ENCODE measurements at regions not wholly inside any gene's neighbourhood (a gene's known extent, or its start where the extent isn't known, plus 50 kb on each side); places are given as distances from the start of the nearest gene placed in this dataset.

DNA sequence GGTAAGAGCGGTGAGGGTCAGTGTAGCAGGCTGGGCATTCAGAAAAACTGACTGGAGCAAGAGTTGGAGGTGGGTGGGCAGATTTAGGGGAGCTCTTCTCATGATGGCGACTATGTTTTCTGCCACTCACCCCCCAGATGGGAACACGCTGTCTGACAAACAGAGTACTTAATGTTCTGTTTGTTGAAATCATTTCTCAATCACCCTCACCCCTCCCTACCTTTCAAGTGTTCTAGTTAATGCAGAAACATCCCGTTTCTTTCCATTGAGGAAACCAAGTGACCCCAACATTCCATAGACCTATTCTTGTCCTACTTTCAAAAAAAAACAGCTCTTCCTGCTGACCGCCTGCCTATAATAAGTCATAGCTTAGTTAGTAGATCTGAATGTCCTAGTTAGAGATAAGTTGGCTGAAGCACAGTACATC is 132.5 kb upstream of the NEDD9 start:
- no peak overlapping the region for H3K4me3 ChIP-seq (ENCODE audit: low read depth, low read length)
- no peak for TF ChIP-seq CTCF (IDR thresholded peaks at IDR 0.05; ENCODE audit: low read depth, low read length)
- no peaks in the 10 kb centered on the region for H3K9me3 ChIP-seq (ENCODE audit: severe bottlenecking)
- no peaks in the 10 kb centered on the region for H3K36me3 ChIP-seq
- no peak for DNase-seq
- no peak overlapping the region for H3K27ac ChIP-seq
- H3K27me3 ChIP-seq (ENCODE audit: insufficient read depth, low read depth, severe bottlenecking), result no peaks in the 10 kb centered on the region

GRCh38 chr6:11363881-11364576 is 131.6 kb upstream of the NEDD9 start:
- Histone ChIP-seq H3K9me3 (ENCODE audit: severe bottlenecking) (no peaks in the 10 kb centered on the region), H3K27me3 (ENCODE audit: insufficient read depth, low read depth, severe bottlenecking) (no peaks in the 10 kb centered on the region), H3K27ac (no peak overlapping the region), H3K36me3 (no peaks in the 10 kb centered on the region), H3K4me3 (ENCODE audit: low read depth, low read length) (no peak overlapping the region)
- TF ChIP-seq CTCF (IDR thresholded peaks at IDR 0.05; ENCODE audit: low read depth, low read length), result no peak
- no peak for DNase-seq

- H3K27me3 ChIP-seq (ENCODE audit: insufficient read depth, low read depth, severe bottlenecking), result no peaks in the 10 kb centered on the region
- no peaks in the 10 kb centered on the region for H3K36me3 ChIP-seq
- no peak overlapping the region for H3K27ac ChIP-seq
- no peak for DNase-seq
- no peaks in the 10 kb centered on the region for H3K9me3 ChIP-seq (ENCODE audit: severe bottlenecking)
- TF ChIP-seq CTCF (IDR thresholded peaks at IDR 0.05; ENCODE audit: low read depth, low read length), result no peak
- H3K4me3 ChIP-seq (ENCODE audit: low read depth, low read length), result no peak overlapping the region
These were observed 130.1 kb upstream of the NEDD9 start for GRCh38 chr6:11362564-11362963.

DNA sequence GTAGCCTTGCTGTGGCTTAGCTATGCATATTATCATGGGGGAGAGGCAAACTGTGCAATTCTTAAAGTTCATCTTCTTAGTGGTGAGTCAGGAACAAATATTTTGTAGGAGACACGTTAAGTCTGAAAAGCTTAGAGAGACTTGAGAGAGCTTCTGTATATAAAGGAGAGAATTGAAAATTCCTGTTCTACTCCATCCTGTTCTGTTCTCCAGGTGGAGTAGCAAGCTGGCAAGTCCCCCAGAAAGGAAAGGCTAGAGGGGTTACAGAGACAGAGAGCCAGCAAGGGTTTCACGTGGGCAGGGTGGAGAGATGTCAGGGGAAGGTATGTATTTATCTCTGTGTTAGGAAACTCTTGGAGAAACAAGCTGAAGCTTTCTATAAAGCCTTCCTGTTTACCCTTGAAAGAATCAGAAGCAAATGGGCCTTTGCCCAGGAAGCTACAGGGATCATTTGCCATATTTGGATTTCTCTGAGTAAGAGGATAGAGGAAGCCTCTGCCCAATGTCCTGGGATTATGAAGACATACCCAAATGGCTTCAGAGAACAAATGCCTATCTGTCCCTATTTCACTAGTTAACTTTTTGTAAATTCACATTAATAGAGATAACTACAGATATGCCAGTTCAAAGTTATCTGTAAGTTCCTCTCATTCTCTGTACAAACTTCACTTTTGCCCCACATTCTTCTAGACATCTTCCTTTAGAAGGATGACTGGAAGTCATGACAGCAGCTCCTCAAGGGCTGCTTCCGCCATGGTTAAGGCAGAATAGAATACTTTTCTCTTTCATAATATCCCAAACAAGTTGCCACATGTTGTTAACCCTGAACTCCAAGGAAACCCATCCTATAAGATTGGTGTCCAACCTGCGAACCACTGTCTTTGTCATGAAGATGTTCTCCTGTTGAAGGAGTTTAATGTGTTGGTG is 126.7 kb upstream of the NEDD9 start:
- Histone ChIP-seq H3K36me3 (no peaks in the 10 kb centered on the region), H3K9me3 (ENCODE audit: severe bottlenecking) (peaks cover 2% of the 10 kb centered on the region), H3K27me3 (ENCODE audit: insufficient read depth, low read depth, severe bottlenecking) (no peaks in the 10 kb centered on the region), H3K27ac (no peak overlapping the region), H3K4me3 (ENCODE audit: low read depth, low read length) (no peak overlapping the region)
- no peak for TF ChIP-seq CTCF (IDR thresholded peaks at IDR 0.05; ENCODE audit: low read depth, low read length)
- DNase-seq, result no peak

DNA sequence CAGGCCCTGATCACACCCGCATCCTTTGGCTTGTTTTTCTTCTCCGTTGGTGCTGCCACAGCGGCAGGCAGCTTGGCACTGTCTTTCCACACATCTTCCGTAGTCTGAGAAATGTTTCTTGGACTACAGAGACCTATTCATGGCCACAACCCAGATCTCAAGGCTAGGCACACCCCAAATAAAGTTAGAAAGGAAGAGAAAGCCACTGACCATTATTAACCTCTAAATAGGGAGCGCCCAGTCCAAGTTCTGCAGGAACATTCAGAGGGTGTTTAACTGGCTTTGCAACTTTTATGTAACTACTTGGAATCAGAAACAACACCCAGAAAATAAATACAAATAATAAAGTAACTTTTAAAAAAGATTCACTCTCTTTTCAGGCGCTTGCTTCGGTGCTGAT is 124.8 kb upstream of the NEDD9 start:
- no peak for TF ChIP-seq CTCF (IDR thresholded peaks at IDR 0.05; ENCODE audit: low read depth, low read length)
- Histone ChIP-seq H3K9me3 (ENCODE audit: severe bottlenecking) (peaks cover 2% of the 10 kb centered on the region), H3K27me3 (ENCODE audit: insufficient read depth, low read depth, severe bottlenecking) (no peaks in the 10 kb centered on the region), H3K36me3 (no peaks in the 10 kb centered on the region), H3K27ac (no peak overlapping the region), H3K4me3 (ENCODE audit: low read depth, low read length) (no peak overlapping the region)
- no peak for DNase-seq
